Endodermal cell (in vitro differentiated cells): ENCODE measurements at regions not wholly inside any gene's neighbourhood (a gene's known extent, or its start where the extent isn't known, plus 50 kb on each side); places are given as distances from the start of the nearest gene placed in this dataset.

ENCODE experiments used
- DNase-seq: peaks from one replicate; pipeline ENCODE4 v3.0.0-alpha.2; 2017
- H3K27ac ChIP-seq: 2 replicates; pipeline ENCODE4 v1.5.1; 2013; ENCODE audit warnings: mild to moderate bottlenecking, low read depth, low read length, moderate library complexity
- H3K27me3 ChIP-seq: 2 replicates; pipeline ENCODE4 v1.6.1; 2013; ENCODE audit warnings: mild to moderate bottlenecking, low read length, moderate library complexity; ENCODE audit not compliant: insufficient read depth, control insufficient read depth, poor library complexity, severe bottlenecking
- H3K36me3 ChIP-seq: 2 replicates; pipeline ENCODE4 v1.7.0; 2013; ENCODE audit warnings: mild to moderate bottlenecking, low read length, moderate library complexity; ENCODE audit not compliant: control insufficient read depth, insufficient read depth
- H3K4me1 ChIP-seq: one replicate; pipeline ENCODE4 v1.7.0; 2013; ENCODE audit warnings: low read length; ENCODE audit not compliant: control insufficient read depth, insufficient read depth
- H3K4me3 ChIP-seq: 2 replicates; pipeline ENCODE4 v1.5.1; 2013; ENCODE audit warnings: mild to moderate bottlenecking, low read length, moderate library complexity
- H3K9ac ChIP-seq: 2 replicates; pipeline ENCODE4 v1.6.1; 2013; ENCODE audit warnings: mild to moderate bottlenecking, low read length, moderate library complexity; ENCODE audit not compliant: poor library complexity, severe bottlenecking; ENCODE audit errors: extremely low read depth
- H3K9me3 ChIP-seq: 2 replicates; pipeline ENCODE4 v1.6.1; 2013; ENCODE audit warnings: mild to moderate bottlenecking, low read length, moderate library complexity; ENCODE audit not compliant: control insufficient read depth
- H3K27ac Mint-ChIP-seq: 2 replicates; pipeline ENCODE4 v1.8.0; 2020; ENCODE audit warnings: mixed read lengths
- H3K27me3 Mint-ChIP-seq: 2 replicates; pipeline ENCODE4 v1.8.0; 2021; ENCODE audit warnings: mild to moderate bottlenecking, mixed read lengths; ENCODE audit not compliant: insufficient read depth
- H3K36me3 Mint-ChIP-seq: 2 replicates; pipeline ENCODE4 v1.8.0; 2020; ENCODE audit warnings: low read depth, mixed read lengths
- H3K4me1 Mint-ChIP-seq: 2 replicates; pipeline ENCODE4 v1.8.0; 2020; ENCODE audit warnings: mixed read lengths
- H3K4me3 Mint-ChIP-seq: 2 replicates; pipeline ENCODE4 v1.8.0; 2020; ENCODE audit warnings: mild to moderate bottlenecking, moderate library complexity, mixed read lengths
- H3K9me3 Mint-ChIP-seq: 2 replicates; pipeline ENCODE4 v1.8.0; 2020; ENCODE audit warnings: mild to moderate bottlenecking, mixed read lengths
- CTCF ChIP-seq: fragments of 200-600 bp; sonication (generic); conservative IDR thresholded peaks from 2 replicates; pipeline ENCODE4 v1.5.0; 2021; ENCODE audit warnings: antibody characterized with exemption, mild to moderate bottlenecking
- WGBS, 2 experiments: methylation state at CpG; one replicate each; pipeline versions ENCODE4 v1.1.5 to v1.1.7; 2013; ENCODE audit warnings: missing lambda C conversion rate in 2 of 2, mixed read lengths in 1 of 2; ENCODE audit not compliant: insufficient coverage in 1 of 2, insufficient read length in 1 of 2; 5-methylcytosine and 5-hydroxymethylcytosine counted together

DNA sequence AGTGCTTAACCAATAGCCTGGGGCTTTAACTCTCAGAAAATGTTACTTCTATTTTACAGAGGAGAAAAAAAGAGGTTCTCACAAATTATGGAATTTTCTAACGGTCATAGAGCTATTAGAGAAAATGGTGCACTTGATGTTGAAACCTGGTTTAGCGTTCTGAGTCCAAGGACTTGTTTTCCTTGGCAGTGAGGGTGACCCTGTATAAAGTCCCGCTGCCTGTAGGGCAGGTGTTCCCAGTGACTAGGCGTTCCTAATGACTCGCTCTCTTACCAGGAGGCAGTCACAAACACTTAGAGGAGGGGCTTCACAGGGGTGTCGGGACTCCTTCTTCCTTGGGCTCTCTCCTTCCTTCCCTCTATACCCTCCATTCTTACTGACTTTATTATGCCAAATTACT is 175.8 kb downstream of the ACTR3 start:
- 84 to 85% methylated on average over 5 to 6 of the region's 6 CpGs for WGBS, 2 experiments
- H3K27ac ChIP-seq = no peak overlapping the region
- H3K9ac ChIP-seq = no peak overlapping the region
- Mint-ChIP-seq H3K27me3 (peaks cover 4% of the 10 kb centered on the region), H3K4me3 (no peak overlapping the region), H3K27ac (no peak overlapping the region), H3K36me3 (no peaks in the 10 kb centered on the region), H3K9me3 (no peaks in the 10 kb centered on the region), H3K4me1 (no peaks in the 10 kb centered on the region)
- no peak for DNase-seq
- H3K36me3 ChIP-seq = no peaks in the 10 kb centered on the region
- H3K4me1 ChIP-seq = no peaks in the 10 kb centered on the region
- H3K9me3 ChIP-seq = no peaks in the 10 kb centered on the region
- H3K4me3 ChIP-seq = no peak overlapping the region
- H3K27me3 ChIP-seq = peaks cover 29% of the 10 kb centered on the region
- TF ChIP-seq CTCF = no peak

DNA sequence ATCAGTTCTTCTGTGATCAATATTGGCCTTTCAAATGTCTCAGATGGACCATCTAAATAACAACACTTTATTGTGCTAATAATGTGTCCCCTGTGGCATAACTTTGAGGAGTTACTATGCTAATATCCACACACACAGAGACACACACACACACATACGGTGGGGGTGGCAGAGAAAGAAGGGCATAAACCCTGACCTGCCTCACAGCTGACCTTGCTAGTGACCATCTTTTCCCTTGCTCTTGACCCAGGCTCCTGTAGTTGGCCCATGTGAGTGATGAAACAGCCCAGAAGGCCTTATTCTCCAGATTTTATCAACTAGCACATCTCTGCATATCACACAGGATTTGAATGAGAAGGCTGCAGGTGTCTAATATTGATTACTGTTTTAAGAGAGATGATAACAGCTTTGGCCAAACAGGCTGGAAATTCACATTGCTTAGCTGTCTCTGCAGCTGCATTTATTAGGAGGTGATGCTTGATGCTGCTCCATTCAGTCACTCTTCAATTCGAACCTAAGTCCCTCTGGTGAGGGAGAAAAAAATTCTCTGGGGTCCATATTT is 176.4 kb downstream of the ACTR3 start:
- Mint-ChIP-seq H3K4me1 (no peaks in the 10 kb centered on the region), H3K36me3 (no peaks in the 10 kb centered on the region), H3K27ac (no peak overlapping the region), H3K9me3 (no peaks in the 10 kb centered on the region), H3K27me3 (peaks cover 4% of the 10 kb centered on the region), H3K4me3 (no peak overlapping the region)
- H3K9me3 ChIP-seq = no peaks in the 10 kb centered on the region
- H3K27me3 ChIP-seq = peaks cover 29% of the 10 kb centered on the region
- no peak overlapping the region for H3K4me3 ChIP-seq
- no peak for TF ChIP-seq CTCF
- H3K27ac ChIP-seq = no peak overlapping the region
- no peak for DNase-seq
- H3K36me3 ChIP-seq = no peaks in the 10 kb centered on the region
- H3K4me1 ChIP-seq = no peaks in the 10 kb centered on the region
- 50 to 70% methylated on average over 1 to 2 of the region's 2 CpGs for WGBS, 2 experiments
- no peak overlapping the region for H3K9ac ChIP-seq

GRCh38 chr2:114068438-114068837 is 178.5 kb downstream of the ACTR3 start:
- Mint-ChIP-seq H3K9me3 (no peaks in the 10 kb centered on the region), H3K27ac (no peak overlapping the region), H3K4me3 (no peak overlapping the region), H3K4me1 (no peaks in the 10 kb centered on the region), H3K36me3 (no peaks in the 10 kb centered on the region), H3K27me3 (peaks cover 6% of the 10 kb centered on the region)
- Histone ChIP-seq H3K27me3 (peaks cover 29% of the 10 kb centered on the region), H3K9ac (no peak overlapping the region), H3K4me1 (no peaks in the 10 kb centered on the region), H3K9me3 (no peaks in the 10 kb centered on the region), H3K4me3 (no peak overlapping the region), H3K27ac (no peak overlapping the region), H3K36me3 (no peaks in the 10 kb centered on the region)
- 20 to 27% methylated on average over 2 to 3 of the region's 3 CpGs for WGBS, 2 experiments
- peak; percentile 73 for DNase-seq
- no peak for TF ChIP-seq CTCF
